Vagina (tissue), 2 donors: ENCODE measurements at regions not wholly inside any gene's neighbourhood (a gene's known extent, or its start where the extent isn't known, plus 50 kb on each side); places are given as distances from the start of the nearest gene placed in this dataset.

Experiments used
- DNase-seq, 2 donors: peaks; one replicate each; pipeline ENCODE4 v3.0.0-alpha.2; 2017; ENCODE audit errors: extremely low spot score in 2 of 2
- H3K27ac ChIP-seq: fragments of 200-600 bp; sonication (generic); one replicate; pipeline ENCODE4 v1.5.1; 2019
- H3K27me3 ChIP-seq: fragments of 200-600 bp; sonication (generic); one replicate; pipeline ENCODE4 v1.5.1; 2019
- H3K36me3 ChIP-seq, 2 donors: fragments of 200-600 bp; sonication (generic); one replicate each; pipeline ENCODE4 v1.5.1; 2017 to 2019
- H3K4me1 ChIP-seq: fragments of 200-600 bp; sonication (generic); one replicate; pipeline ENCODE4 v1.5.1; 2019
- H3K4me3 ChIP-seq, 2 donors: fragments of 200-600 bp; sonication (generic); 1 replicate in 1 of 2; 2 replicates in 1 of 2; pipeline ENCODE4 v1.5.1; 2016 to 2019
- H3K9me3 ChIP-seq: fragments of 200-600 bp; sonication (generic); one replicate; pipeline ENCODE4 v1.5.1; 2019
- CTCF ChIP-seq, 3 experiments: fragments of 450-650 bp in 2 of 3; fragments of 200-600 bp in 1 of 3; sonication (generic) in 1 of 3; IDR thresholded peaks; one replicate each; pipeline ENCODE4 v1.5.1; 2017 to 2019; ENCODE audit warnings: antibody characterized with exemption in 3 of 3, mild to moderate bottlenecking in 2 of 3, moderate library complexity in 2 of 3
- POLR2A ChIP-seq, 2 donors: fragments of 450-650 bp; IDR thresholded peaks; one replicate each; pipeline ENCODE4 v1.6.1; 2017; ENCODE audit warnings: antibody characterized with exemption in 2 of 2, mild to moderate bottlenecking in 2 of 2, moderate library complexity in 2 of 2
- POLR2AphosphoS5 ChIP-seq, 2 donors: sonication (generic); formaldehyde crosslinking; IDR thresholded peaks; one replicate each; pipeline ENCODE4 v1.9.0; 2017; ENCODE audit warnings: antibody characterized with exemption in 2 of 2, mild to moderate bottlenecking in 2 of 2, low read depth in 1 of 2; ENCODE audit not compliant: insufficient read depth in 1 of 2
- intact Hi-C: fragments of 100-400 bp; cut with DNase I; formaldehyde crosslinking; loops from one replicate; pipeline ENCODE4 v1.15.1; 2023

DNA sequence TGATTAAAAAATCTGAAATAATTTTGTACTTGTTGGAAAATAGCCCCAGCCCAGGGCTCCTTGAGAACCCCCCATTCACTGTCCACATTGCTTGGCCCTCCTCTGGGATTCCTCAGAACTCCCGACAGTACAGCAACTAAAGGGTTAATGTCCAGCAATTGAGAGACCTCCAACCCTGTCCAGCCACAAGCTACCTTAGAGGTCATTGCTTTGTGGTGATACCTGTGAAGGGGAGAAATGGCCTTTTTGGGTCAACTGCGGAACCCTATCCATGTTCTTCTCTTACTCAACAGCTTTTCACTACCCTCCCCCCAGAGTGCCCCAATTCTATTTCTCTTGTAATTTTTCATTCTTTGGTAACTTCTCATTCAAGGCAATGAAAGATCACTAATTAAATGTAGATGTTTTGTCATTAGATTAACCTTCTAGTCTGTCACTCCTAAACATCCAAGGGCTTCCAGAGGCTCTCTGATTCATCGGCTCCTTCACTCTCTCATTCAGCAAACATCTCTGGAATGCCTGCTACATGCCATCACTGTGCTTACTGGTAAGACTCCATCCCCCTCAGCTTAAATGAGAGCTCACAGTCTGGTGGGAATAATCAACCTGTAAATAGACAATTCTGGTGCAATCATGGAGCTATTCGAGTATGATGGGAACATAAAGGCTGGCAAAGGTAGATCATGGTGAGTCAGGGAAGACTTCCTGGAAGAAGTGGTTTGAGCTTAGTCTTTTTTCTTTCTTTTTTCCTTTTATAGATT lies 241.4 kb upstream of the PGRMC2 start:
- no peaks in the 10 kb centered on the region for H3K9me3 ChIP-seq
- no peak for DNase-seq
- intact Hi-C loops: no loop called here

GRCh38 chr4:128527946-128528576 lies 240.4 kb upstream of the PGRMC2 start:
- H3K36me3 ChIP-seq: no peaks in the 10 kb centered on the region
- no peaks in the 10 kb centered on the region for H3K27me3 ChIP-seq
- no peak for TF ChIP-seq POLR2AphosphoS5 (IDR thresholded peaks at IDR 0.05; ENCODE audit: insufficient read depth in 1 of 2, low read depth in 1 of 2)
- no peak for TF ChIP-seq POLR2A (IDR thresholded peaks at IDR 0.05)
- TF ChIP-seq CTCF (IDR thresholded peaks at IDR 0.05): no peak
- no peaks in the 10 kb centered on the region for H3K9me3 ChIP-seq
- no peak for DNase-seq
- H3K4me1 ChIP-seq: peaks cover 23% of the 10 kb centered on the region
- H3K4me3 ChIP-seq: no peak overlapping the region
- H3K27ac ChIP-seq: no peak overlapping the region
- intact Hi-C loops: no loop called here

More for the DNA sequence above, 241.4 kb upstream of the PGRMC2 start:
- Histone ChIP-seq H3K27ac (no peak overlapping the region), H3K4me3 (no peak overlapping the region), H3K27me3 (no peaks in the 10 kb centered on the region), H3K4me1 (peaks cover 21% of the 10 kb centered on the region), H3K36me3 (no peaks in the 10 kb centered on the region)
- no peak for TF ChIP-seq POLR2A (IDR thresholded peaks at IDR 0.05)
- no peak for TF ChIP-seq CTCF (IDR thresholded peaks at IDR 0.05)
- TF ChIP-seq POLR2AphosphoS5 (IDR thresholded peaks at IDR 0.05; ENCODE audit: insufficient read depth in 1 of 2, low read depth in 1 of 2): no peak

DNA sequence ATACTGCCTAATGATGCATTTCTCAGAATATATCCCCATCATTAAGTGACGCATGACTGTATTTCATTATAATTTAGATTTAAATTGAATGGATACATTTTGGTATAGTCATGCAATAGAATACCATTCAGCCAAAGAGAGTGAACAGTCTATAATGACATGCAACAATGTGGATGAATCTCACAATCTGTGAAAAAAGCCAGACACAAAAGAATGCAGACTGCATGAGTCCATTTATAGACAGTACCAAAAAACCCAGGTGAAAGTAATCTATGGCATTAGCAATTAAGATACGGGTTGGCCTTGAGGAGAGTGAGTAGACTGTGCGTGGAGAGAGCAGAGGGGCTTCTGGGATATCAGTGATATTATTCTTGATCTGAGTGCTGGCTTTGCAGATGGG lies 239.7 kb upstream of the PGRMC2 start:
- DNase-seq: no peak
- Histone ChIP-seq H3K36me3 (no peaks in the 10 kb centered on the region), H3K27ac (no peak overlapping the region), H3K9me3 (no peaks in the 10 kb centered on the region), H3K4me1 (peaks cover 23% of the 10 kb centered on the region), H3K27me3 (no peaks in the 10 kb centered on the region), H3K4me3 (no peak overlapping the region)
- intact Hi-C loops: no loop called here
- TF ChIP-seq CTCF (IDR thresholded peaks at IDR 0.05): no peak
- TF ChIP-seq POLR2AphosphoS5 (IDR thresholded peaks at IDR 0.05; ENCODE audit: insufficient read depth in 1 of 2, low read depth in 1 of 2): no peak

DNA sequence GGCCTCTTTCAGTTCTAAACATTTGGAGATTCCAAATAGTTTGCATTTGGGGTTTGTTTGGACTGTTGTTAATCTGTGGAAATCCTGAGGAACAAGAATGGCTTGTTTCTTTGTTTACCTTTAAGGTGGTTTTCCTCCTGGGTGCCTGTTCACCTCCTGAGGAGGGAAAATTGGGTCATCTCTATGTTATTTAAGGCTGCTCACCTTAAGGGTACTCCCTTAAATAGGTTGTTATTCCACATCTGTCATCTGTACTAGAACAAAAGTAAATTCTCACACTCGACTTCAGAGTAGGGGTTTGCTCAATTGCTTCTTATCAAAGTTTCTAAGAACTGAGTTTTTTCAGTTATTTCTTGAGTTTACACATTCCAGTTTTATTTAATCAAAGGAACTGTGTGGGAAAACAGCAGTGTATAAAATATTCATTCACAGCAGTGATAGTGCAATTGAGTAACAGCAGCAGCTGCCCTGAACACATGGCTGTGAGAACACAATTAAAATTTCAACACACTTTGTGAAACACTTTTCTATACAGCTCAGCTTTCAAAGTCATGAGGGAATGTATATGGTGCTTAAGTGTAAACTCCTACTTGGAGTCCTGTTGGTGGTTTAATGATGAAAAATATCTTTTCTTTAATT lies 238.5 kb upstream of the PGRMC2 start:
- Histone ChIP-seq H3K27me3 (no peaks in the 10 kb centered on the region), H3K27ac (no peak overlapping the region), H3K36me3 (no peaks in the 10 kb centered on the region), H3K4me3 (no peak overlapping the region), H3K9me3 (no peaks in the 10 kb centered on the region), H3K4me1 (peaks cover 23% of the 10 kb centered on the region)
- DNase-seq: no peak
- peak in 1 of 2 donors; percentile 12 for TF ChIP-seq POLR2AphosphoS5 (IDR thresholded peaks at IDR 0.05; ENCODE audit: insufficient read depth in 1 of 2, low read depth in 1 of 2)
- no peak for TF ChIP-seq CTCF (IDR thresholded peaks at IDR 0.05)
- no peak for TF ChIP-seq POLR2A (IDR thresholded peaks at IDR 0.05)
- intact Hi-C loops: no loop called here

DNA sequence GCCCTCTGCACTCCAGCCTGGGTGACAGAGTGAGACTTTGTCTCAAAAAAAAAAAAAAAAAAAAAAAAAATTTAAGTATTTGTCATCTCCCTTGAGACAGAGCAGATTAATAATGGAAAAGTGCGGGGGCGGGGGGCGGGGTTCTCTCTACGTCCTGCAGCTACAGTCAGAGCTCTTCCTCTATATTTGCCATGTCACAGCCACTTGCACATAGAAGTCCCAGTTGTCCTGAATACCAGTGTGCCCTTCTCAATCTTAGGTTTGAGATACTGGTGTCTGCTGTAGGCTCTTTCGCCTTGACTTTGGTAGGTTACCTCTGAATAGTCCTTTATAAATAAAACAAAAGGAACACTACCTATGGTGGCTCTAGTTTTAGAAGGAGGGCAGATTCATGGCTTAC lies 237.8 kb upstream of the PGRMC2 start:
- Histone ChIP-seq H3K4me3 (no peak overlapping the region), H3K36me3 (no peaks in the 10 kb centered on the region), H3K27ac (no peak overlapping the region), H3K4me1 (peaks cover 23% of the 10 kb centered on the region), H3K27me3 (no peaks in the 10 kb centered on the region), H3K9me3 (no peaks in the 10 kb centered on the region)
- TF ChIP-seq CTCF (IDR thresholded peaks at IDR 0.05): no peak
- no peak for TF ChIP-seq POLR2AphosphoS5 (IDR thresholded peaks at IDR 0.05; ENCODE audit: insufficient read depth in 1 of 2, low read depth in 1 of 2)
- no peak for TF ChIP-seq POLR2A (IDR thresholded peaks at IDR 0.05)
- intact Hi-C loops: no loop called here
- no peak for DNase-seq
